Hypothalamus (tissue), 51 donors: ENCODE measurements at regions not wholly inside any gene's neighbourhood (a gene's known extent, or its start where the extent isn't known, plus 50 kb on each side); places are given as distances from the start of the nearest gene placed in this dataset.

Experiments
- DNase-seq, 51 donors: peaks; one replicate each; lab custom pipeline; 2025; lab: John Stamatoyannopoulos, UW

GRCh38 chr1:79652426-79652825 lies 645.9 kb upstream of the ADGRL4 start:
- no peak for DNase-seq

- DNase-seq = no peak
Measured at GRCh38 chr1:79648126-79648525, 641.6 kb upstream of the ADGRL4 start.

- DNase-seq = no peak
Measured at GRCh38 chr1:79646880-79647279, 640.4 kb upstream of the ADGRL4 start.

- no peak for DNase-seq
Measured at GRCh38 chr1:79638382-79638781, 631.9 kb upstream of the ADGRL4 start.

- DNase-seq = no peak
Measured at GRCh38 chr1:79633456-79633855, 626.9 kb upstream of the ADGRL4 start.

GRCh38 chr1:79629414-79629813 lies 622.9 kb upstream of the ADGRL4 start:
- no peak for DNase-seq

GRCh38 chr1:79617777-79618176 lies 611.2 kb upstream of the ADGRL4 start:
- no peak for DNase-seq

GRCh38 chr1:79614762-79615161 lies 608.2 kb upstream of the ADGRL4 start:
- no peak for DNase-seq

- DNase-seq = no peak
Measured at GRCh38 chr1:79614106-79614505, 607.6 kb upstream of the ADGRL4 start.

GRCh38 chr1:79613046-79613445 lies 606.5 kb upstream of the ADGRL4 start:
- DNase-seq = no peak

- no peak for DNase-seq
Measured at GRCh38 chr1:79604490-79605198, 598.1 kb upstream of the ADGRL4 start.

- no peak for DNase-seq
Measured at GRCh38 chr1:79603843-79604242, 597.3 kb upstream of the ADGRL4 start.

- DNase-seq = no peak
Measured at GRCh38 chr1:79599257-79599656, 592.7 kb upstream of the ADGRL4 start.

- no peak for DNase-seq
Measured at GRCh38 chr1:79595931-79596330, 589.4 kb upstream of the ADGRL4 start.

GRCh38 chr1:79594121-79594698 lies 587.7 kb upstream of the ADGRL4 start:
- no peak for DNase-seq

GRCh38 chr1:79592707-79593106 lies 586.2 kb upstream of the ADGRL4 start:
- DNase-seq = no peak

GRCh38 chr1:79588719-79589118 lies 582.2 kb upstream of the ADGRL4 start:
- no peak for DNase-seq

GRCh38 chr1:79587229-79587628 lies 580.7 kb upstream of the ADGRL4 start:
- no peak for DNase-seq

- DNase-seq = no peak
Measured at GRCh38 chr1:79585801-79586200, 579.3 kb upstream of the ADGRL4 start.

GRCh38 chr1:79575424-79575823 lies 568.9 kb upstream of the ADGRL4 start:
- DNase-seq = no peak

GRCh38 chr1:79568411-79568810 lies 561.9 kb upstream of the ADGRL4 start:
- no peak for DNase-seq

- no peak for DNase-seq
Measured at GRCh38 chr1:79561521-79561978, 555.0 kb upstream of the ADGRL4 start.

GRCh38 chr1:79556189-79556588 lies 549.7 kb upstream of the ADGRL4 start:
- no peak for DNase-seq
